Stimulated activated CD4-positive, alpha-beta T cell treated with anti-CD3 and anti-CD28 coated beads, Interleukin-1b, Interleukin-23, amount 100 ng/mL, for 48 hours (primary cell): ENCODE measurements at regions not wholly inside any gene's neighbourhood (a gene's known extent, or its start where the extent isn't known, plus 50 kb on each side); places are given as distances from the start of the nearest gene placed in this dataset.
"Not testable (repeated sequence)": the region's sequence is repeated elsewhere in the genome, so short reads cannot be mapped to it uniquely, and the experiment has no call there.

Experiments used
- DNase-seq: peaks from one replicate; pipeline ENCODE4 v3.0.0-alpha.2; 2020

DNA sequence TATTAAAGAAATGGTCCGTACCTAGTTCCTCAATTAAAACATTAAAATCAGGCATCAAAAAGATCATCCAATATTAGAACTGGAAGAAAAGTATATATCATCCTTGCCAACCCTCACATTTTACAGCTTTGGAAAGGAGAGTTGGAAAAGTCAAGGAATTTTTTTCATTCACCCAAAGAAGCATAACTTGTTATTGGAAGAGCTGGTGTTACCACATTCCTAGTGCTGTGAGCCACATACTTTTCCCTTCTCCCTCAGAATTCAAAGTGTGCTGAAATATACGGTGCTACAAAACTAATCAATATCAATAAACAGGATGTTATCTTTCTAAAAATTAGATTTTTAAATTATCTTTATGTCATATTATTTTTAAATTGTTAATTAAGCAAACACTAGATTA lies 202.1 kb upstream of the FAT3 start:
- DNase-seq: no peak

- DNase-seq: no peak
Measured at GRCh38 chr11:92018332-92018731, 206.3 kb upstream of the FAT3 start.

DNA sequence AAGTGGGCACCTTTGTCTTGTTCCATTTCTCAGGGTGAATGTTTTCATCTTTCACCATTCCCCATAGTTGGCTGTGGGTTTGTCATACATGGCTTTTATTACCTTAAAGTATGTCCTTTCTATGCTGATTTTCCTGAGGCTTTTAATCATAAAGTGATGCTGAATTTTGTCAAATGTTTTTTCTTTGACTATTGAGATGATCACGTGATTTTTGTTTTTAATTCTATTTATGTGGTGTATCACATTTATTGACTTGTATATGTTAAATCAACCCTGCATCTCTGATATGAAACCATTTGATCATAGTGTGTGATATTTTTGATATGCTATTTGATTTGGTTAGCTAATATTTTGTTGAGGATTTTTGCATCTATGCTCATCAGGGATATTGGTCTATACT lies 216.4 kb upstream of the FAT3 start:
- no peak for DNase-seq

DNA sequence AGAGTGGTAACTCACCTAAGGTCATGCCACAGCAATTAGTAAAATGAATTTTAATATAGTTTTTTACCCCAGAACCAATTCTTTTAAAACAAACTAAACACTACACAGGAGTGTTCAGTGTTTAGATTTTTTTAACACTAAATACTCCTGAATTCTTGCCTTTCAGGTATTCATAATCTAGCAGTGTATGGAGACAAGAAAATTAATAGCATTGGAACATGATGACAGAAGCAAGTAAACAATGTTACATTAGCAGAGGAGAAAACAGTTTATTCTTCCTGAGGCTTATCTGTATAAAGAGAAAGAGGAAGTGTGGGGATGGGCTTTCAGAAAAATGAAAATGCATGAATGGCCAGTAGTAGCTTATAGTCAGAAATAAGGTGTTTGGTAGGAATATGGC lies 222.1 kb upstream of the FAT3 start:
- no peak for DNase-seq

DNA sequence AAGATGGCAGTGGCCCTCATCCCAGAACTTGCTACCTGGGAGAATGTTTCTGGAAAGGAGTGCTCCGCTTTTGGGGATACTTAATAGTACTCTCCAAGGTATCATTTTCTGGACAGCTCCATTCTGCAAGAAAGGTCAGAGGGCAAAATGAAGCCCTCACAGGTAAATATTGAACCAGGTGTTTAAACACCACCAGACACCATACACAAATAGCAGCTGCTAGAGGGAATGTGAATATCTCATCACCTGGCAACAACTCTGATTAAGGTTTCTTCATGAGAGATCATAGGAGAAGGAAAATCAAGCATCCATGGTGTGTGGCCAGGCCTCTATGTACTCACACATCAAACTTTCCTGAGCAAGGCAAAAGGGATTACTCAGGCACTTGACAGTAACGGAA lies 226.1 kb upstream of the FAT3 start:
- DNase-seq: no peak

GRCh38 chr11:91997226-91997625 lies 227.4 kb upstream of the FAT3 start:
- no peak for DNase-seq

DNA sequence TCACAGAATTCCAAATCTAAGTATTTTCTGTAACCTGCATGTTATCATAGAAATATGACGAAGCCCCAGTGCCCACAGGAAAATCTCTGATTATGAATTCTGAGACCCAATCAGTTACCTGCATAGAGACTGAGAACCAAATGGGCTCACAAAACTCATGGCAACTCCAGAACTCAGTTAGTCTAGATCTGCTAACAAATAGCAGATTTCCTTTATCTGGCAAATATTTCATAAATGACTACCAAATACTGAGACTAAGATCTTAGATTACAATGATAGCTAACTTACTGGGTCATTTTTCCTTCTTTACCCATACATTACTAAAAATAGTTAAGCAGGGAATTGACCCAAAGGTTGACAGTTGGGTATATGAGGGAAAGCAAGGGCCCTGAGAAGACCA lies 228.1 kb upstream of the FAT3 start:
- no peak for DNase-seq

GRCh38 chr11:91988443-91988842 lies 236.2 kb upstream of the FAT3 start:
- DNase-seq: not testable (repeated sequence)

DNA sequence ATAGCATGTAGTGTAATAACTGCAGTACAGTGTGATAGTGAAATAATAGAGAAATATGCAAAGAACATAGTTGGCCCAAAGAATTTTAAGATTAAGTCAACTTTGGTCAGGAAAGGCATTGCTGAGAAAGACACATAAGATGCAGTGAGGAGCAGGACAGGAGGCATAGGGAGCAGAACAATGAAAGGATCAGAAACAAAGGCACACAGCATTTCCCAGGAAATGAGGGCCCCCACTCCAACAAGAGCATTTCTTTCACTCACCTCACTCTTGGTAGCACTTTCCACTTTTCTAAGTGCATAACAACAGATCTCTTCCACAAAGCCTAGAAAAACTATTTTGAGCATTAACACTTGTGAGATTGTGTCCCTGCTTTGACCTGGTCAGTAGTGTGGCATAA lies 238.4 kb upstream of the FAT3 start:
- no peak for DNase-seq

- no peak for DNase-seq
Measured at GRCh38 chr11:91984033-91984584, 240.5 kb upstream of the FAT3 start.

DNA sequence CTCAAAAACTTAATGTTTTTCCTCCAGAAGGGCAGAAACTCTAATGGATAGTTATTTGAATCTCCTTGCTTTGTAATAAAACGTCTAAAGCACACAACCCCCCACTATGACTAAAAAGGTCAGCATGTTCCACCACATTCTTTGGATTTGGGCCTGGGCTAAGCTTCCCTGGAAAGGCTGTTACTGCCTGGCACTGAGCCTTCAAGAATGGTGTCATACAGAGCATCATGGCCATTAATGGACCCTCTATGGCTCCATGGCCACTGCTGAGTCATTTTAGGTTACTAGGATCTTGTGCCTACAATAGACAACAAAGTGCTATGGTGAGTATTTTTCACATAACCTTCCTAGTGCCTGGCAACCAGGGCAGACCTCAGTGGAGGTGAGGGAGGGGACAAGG lies 242.6 kb upstream of the FAT3 start:
- DNase-seq: no peak

DNA sequence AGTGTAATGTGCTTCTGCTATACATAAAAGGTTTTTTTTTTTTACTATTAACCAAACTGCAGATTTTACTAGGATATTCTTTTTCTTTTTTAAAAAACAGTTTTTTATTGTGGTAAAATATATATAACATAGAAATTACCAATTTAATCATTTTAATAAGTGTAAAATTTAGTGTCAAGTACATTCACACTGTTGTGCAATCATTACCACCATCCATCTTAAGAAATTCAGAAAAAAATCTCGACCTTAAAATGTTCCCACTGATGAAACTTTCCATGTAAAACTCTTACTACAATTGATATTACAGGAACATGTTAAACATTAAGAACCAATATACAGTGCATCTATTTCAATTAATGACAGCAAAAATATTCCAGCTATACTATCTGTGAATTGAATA lies 244.8 kb upstream of the FAT3 start:
- no peak for DNase-seq

GRCh38 chr11:91978747-91979146 lies 245.9 kb upstream of the FAT3 start:
- DNase-seq: no peak

- DNase-seq: no peak
Measured at GRCh38 chr11:91972665-91973266, 251.9 kb upstream of the FAT3 start.

DNA sequence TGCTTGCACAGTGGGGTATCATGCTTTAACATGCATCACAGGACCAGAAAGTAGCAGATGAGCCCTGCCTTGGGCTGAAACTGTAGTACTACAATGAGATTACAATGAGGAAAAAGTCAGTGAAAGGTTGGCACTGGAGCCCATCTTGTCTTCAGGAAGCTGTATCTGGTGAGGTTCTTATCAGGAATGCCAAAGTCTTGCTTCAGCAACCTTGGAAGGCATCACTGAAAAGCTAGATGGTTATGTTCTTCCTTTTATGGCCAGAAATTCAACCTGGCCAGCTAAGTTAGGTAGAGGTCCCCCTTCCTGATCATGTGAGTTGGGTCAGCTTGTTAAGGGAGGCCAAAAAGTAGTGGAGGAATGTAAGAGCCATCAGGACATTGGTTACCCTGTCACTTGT lies 254.0 kb upstream of the FAT3 start:
- DNase-seq: no peak

- no peak for DNase-seq
Measured at GRCh38 chr11:91969486-91969885, 255.1 kb upstream of the FAT3 start.

- no peak for DNase-seq
Measured at GRCh38 chr11:91967691-91968045, 256.9 kb upstream of the FAT3 start.

- no peak for DNase-seq
Measured at GRCh38 chr11:91967026-91967690, 257.5 kb upstream of the FAT3 start.

DNA sequence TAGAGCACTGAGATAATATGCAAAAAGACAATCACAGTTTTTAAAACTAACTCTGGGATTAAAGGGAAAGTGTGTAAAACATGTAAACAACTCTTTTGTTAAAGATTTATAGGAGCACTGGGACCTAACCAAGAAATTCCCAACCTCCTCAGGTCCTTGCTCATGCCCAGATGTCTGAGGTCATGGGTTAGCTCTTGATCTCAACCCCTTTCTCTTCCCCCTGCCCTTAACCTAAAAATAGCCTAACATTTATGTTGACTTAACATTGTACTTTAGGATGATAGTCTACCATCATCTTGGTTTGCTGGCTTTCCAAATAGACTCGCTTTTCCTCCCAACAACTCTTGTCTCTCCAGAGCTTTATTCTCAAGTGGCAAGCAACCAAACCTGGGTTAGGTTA lies 258.2 kb upstream of the FAT3 start:
- DNase-seq: no peak

DNA sequence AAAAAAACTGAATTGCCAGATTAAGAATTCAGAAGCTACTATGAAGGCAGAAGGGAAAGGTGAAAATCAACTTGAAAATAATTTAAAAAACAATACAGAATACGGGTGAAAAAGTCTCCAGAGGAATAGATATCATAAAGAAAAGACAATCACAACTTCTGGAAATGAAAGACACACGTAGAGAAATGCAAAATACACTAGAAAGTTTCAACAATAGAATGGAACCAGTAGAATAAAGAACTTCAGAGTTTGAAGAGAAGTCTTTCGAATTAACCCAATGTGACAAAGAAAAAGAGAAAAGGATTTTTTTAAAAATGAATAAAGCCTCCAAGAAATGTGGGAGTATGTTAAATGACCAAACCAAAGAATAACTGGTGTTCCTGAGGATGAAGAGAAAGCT lies 263.8 kb upstream of the FAT3 start:
- DNase-seq: no peak

GRCh38 chr11:91959411-91959810 lies 265.2 kb upstream of the FAT3 start:
- no peak for DNase-seq

DNA sequence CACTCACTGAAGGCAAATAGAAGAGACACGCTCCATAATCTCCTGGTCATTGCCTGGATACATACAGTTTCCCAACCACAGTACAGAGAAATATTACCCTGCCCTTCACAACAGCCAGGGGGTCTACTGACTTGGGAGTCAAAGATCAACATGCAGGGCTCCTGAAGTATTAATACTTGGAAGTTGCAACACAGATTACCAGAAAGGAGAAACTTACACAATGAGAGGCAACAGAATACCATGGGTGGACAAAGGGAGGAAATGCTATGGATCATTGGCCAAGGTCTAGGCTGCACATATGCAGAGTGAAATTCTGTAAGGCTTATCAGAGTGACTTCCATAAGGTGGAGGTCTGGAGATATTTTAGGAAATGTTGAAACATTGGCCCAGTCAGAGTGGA lies 267.9 kb upstream of the FAT3 start:
- DNase-seq: no peak

- no peak for DNase-seq
Measured at GRCh38 chr11:91955206-91955605, 269.4 kb upstream of the FAT3 start.

DNA sequence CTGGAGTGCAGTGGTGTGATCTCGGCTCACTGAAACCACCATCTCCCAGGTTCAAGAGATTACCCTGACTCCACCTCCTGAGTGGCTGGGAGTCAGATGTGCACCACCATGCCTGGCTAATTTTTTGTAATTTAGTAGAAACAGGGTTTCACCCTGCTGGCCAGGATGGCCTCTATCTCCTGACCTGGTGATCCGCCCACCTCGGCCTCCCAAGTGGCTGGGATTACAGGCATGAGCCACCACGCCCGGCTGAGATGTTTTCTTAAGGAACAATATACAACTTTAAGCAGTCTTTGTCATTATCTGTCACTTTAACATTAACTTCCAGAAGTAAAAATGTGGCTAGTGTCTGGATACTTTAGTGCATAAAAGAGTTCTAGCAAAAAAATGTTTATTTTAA lies 272.6 kb upstream of the FAT3 start:
- no peak for DNase-seq

DNA sequence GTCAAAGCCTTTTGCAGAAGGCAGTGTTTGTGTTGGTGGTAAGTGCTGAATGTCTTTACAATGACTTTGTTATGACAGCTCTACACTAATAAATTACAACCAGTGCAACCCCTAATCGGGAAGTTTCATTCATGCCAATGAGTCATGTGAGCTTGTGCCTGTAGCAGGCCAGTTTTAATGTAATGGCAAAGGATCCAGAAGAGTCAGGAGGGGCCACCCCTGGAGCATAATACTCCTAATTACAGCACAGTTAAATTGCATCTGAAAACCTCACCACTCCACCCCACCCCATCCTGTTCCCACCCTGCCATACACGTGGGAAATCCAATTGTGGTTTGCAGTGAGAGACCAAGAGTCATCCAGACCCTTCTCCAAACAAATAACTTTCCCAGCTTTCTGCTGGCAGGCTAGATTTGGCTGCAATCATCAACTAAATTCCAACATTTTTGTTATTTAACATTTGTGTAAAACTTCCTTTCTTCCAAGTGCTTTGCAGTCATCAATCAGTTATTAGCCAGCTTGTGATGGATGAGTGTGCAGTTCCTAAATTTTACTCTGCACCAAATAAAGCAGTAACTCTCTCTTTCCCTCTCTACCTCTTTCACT lies 277.3 kb upstream of the FAT3 start:
- DNase-seq: no peak
